ENCODE measurements at regions not wholly inside any gene's neighbourhood (a gene's known extent, or its start where the extent isn't known, plus 50 kb on each side); places are given as distances from the start of the nearest gene placed in this dataset.

- DNase-seq (ENCODE audit: low read depth in 2 of 2) = no peak
Observed at GRCh38 chr15:47565949-47566348, 151.4 kb upstream of the SEMA6D start.

GRCh38 chr15:47566610-47567009, 150.7 kb upstream of the SEMA6D start:
- DNase-seq (ENCODE audit: low read depth in 2 of 2) = no peak

DNA sequence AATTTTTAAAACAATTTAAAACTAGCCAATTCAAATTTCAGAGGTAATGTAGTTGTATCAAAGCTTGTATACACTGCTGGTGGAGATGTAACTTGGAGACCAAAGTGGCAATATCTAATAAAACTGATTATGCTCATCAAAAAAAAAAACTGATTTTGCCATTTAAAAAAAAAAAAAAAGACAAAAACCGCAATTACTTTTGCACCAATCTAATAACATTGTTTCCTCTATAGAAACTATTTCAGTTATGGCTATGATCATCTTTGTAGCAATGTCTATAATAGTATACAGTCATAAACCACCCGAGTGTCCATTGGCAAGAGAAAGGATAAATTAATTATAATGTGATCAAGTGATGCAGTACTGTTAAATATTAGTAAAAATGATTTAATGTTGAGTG, 149.3 kb upstream of the SEMA6D start:
- no peak for DNase-seq (ENCODE audit: low read depth in 2 of 2)

DNA sequence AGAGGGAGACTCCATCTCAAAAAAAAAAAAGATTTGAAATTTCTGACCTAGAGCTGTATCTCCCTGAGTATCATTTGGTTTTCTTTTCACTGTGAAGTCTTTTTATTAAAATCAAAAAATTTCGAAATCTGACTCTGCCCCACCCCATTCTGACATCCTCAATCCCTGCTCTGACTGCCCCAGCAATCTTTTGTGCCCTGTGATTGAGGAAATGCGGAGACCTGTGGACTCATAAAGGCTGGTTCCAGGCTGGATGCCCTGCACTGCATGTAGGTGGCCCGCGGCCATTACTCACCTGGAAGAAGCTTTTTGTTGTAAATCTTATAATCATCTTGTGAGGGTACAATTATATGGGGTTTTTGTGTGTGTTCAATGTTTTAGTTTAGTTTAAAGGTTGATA, 147.3 kb upstream of the SEMA6D start:
- no peak for DNase-seq (ENCODE audit: low read depth in 2 of 2)

- no peak for DNase-seq (ENCODE audit: low read depth in 2 of 2)
Observed at GRCh38 chr15:47570451-47570850, 146.9 kb upstream of the SEMA6D start.

GRCh38 chr15:47570881-47571640, 146.2 kb upstream of the SEMA6D start:
- peak; percentile 8 to 15 for DNase-seq (ENCODE audit: low read depth in 2 of 2)

DNA sequence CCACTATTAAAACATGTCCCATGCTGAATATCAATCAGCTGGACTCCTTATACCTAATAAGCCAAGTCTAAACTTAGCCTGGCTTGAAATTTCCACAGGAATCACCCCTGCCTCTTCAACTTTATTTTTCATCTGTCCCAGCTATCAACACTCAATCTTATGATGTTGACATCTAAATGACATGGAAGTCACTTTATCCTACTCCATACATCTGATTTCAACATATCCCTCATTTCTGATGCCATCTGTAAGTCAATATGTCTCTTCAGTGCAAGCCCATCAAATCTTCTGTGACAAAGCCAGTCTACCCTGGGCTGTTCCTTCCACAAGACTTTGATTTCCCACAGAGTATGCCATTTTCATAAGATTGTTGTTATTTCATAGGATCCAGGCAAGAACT, 143.6 kb upstream of the SEMA6D start:
- no peak for DNase-seq (ENCODE audit: low read depth in 2 of 2)

DNA sequence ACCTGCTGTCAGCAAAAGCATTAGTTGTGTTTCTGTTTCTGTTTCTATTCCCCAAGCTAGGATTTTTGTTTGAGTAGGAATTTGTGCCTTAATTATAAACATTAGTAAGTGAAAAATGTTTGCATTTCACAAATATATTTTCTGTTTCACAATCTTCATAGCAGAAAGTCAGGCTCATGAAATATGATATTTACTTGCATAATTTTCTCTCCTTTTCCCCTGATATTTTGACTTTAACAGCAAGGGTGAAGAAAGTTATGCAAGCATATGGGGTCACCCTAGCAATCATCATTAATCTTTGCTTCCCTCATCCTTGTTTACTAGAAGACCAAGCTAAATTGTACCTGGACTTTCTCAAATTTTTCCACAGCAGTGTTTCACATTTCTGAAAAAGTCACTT, 140.3 kb upstream of the SEMA6D start:
- DNase-seq (ENCODE audit: low read depth in 2 of 2) = peak in 1 of 2 experiments; percentile 16

GRCh38 chr15:47577461-47577860, 139.8 kb upstream of the SEMA6D start:
- no peak for DNase-seq (ENCODE audit: low read depth in 2 of 2)

DNA sequence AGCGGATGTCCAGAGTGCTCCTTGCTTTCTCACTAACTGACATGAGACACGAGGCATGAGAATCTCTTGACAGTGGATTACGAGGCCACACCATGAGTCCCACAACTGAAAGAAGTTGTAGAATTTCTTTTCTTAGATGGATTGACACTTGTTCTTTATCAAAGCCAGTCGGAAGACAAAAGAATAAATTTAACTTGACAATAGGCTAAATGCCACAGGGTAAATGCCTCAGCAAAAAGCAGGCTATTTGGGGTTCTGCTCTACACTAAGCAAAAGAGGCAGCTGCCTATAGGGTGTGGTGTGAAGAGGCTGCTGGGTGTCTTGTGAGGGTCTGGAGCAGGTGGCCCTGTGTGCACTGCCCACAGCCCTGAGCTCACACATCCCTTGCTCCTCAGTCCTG, 135.1 kb upstream of the SEMA6D start:
- DNase-seq (ENCODE audit: low read depth in 2 of 2) = no peak

DNA sequence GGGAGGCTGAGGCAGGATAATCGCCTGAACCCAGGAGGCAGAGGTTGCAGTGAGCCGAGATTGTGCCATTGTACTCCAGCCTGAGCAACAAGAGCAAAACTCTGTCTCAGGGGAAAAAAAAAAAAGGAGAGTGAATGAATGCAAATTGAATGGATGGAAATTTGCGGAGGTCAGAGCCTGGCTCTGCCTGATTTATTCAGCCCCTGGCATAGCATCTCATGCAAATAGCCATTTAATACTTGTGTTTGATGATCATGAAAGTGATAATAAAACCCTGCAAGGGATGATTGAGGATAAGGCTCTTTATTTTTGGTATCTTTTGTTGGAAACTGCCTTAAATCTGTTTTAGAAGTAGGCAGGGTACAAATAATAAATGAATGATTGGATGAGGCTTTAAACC, 133.0 kb upstream of the SEMA6D start:
- no peak for DNase-seq (ENCODE audit: low read depth in 2 of 2)

DNA sequence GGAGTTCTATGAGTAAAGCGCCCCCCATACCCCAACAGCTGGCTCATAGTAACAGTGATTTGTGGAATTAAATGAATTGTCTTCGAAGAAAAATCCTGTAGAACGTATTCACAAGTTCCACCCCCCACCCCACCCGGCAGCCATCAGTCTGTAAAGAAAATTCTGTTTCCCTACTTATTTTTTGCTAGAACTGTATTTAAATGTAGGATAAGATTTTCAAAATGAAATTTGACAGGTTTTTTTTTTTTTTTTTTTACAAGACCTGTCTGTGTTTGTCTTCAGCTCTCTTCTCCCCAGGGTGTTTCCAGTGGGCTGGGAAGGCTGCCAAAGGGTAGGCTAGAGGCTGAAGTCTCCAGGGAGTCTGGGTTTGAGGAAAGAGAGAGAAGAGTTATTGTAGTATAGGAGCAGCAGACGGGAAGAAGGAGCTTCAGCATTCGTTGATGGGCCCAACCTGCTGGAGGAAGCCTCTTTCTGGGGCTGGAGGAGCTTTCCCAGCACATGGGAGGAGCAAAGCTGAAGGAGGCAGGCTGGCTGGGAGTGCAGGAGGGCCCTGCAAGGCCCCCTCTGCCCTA, 130.6 kb upstream of the SEMA6D start:
- DNase-seq (ENCODE audit: low read depth in 2 of 2) = peak in 1 of 2 experiments; percentile 10

GRCh38 chr15:47587940-47588802, 129.1 kb upstream of the SEMA6D start:
- no peak for DNase-seq (ENCODE audit: low read depth in 2 of 2)

DNA sequence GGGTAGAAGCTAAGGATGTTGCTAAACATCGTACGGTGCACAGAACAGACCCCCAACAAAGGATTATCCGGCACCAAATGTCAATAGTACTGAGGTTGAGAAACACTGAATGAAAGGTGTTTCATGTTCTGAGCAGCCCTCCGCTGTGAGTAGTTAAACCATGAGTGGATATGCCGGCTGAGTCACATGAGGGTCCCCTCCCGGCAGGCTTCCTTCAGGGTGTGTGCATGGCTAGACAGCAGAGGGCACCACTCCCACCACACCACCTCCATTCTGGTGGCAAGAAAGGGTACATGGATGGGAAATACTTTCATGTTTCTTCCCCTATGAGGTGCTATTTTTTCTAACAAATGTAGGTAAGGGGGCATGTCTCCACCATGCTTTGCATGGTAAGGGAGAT, 128.3 kb upstream of the SEMA6D start:
- no peak for DNase-seq (ENCODE audit: low read depth in 2 of 2)

GRCh38 chr15:47598996-47599395, 118.3 kb upstream of the SEMA6D start:
- DNase-seq (ENCODE audit: low read depth in 2 of 2) = no peak

GRCh38 chr15:47599806-47600205, 117.5 kb upstream of the SEMA6D start:
- no peak for DNase-seq (ENCODE audit: low read depth in 2 of 2)

- DNase-seq (ENCODE audit: low read depth in 2 of 2) = no peak
Observed at GRCh38 chr15:47602121-47602520, 115.2 kb upstream of the SEMA6D start.

DNA sequence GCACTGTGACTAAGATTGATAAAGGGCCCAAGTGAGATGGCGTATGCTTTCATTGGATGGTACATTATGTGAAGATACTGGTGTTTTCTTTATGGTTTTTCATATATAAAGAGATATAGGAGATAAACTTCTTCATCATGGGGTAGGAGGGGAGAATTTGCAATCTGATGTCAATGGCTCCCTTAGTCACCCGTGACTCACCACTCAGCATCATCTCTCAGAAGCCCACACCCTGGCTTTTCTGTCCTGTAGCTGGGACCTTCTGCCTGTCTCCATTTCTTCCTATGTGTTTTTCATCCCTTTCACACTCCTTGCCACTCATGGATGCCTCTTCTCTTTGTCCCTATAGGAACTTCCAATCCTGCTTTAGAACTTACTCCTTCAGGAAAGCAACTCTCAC, 114.3 kb upstream of the SEMA6D start:
- no peak for DNase-seq (ENCODE audit: low read depth in 2 of 2)

- no peak for DNase-seq (ENCODE audit: low read depth in 2 of 2)
Observed at GRCh38 chr15:47607695-47608094, 109.6 kb upstream of the SEMA6D start.

- DNase-seq (ENCODE audit: low read depth in 2 of 2) = no peak
Observed at GRCh38 chr15:47609693-47610092, 107.6 kb upstream of the SEMA6D start.

DNA sequence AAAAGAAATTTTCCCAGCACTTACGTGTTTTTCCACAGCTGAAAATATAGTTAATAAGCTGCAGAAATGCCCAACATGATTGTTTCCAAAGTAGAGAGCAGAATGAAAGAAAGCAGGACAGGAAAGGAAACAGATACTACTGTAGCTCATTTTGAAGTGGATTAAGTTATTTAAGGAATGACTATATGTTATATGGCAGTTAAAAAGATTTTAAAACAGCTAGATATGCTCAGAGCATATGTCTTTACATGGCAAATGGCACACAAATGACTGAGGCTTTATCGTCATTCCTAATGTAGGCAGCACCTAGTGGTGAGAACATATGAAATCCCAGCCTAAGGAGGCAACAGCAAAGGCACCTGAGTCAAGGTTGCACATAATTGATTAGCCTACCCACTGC, 106.6 kb upstream of the SEMA6D start:
- DNase-seq (ENCODE audit: low read depth in 2 of 2) = no peak

DNA sequence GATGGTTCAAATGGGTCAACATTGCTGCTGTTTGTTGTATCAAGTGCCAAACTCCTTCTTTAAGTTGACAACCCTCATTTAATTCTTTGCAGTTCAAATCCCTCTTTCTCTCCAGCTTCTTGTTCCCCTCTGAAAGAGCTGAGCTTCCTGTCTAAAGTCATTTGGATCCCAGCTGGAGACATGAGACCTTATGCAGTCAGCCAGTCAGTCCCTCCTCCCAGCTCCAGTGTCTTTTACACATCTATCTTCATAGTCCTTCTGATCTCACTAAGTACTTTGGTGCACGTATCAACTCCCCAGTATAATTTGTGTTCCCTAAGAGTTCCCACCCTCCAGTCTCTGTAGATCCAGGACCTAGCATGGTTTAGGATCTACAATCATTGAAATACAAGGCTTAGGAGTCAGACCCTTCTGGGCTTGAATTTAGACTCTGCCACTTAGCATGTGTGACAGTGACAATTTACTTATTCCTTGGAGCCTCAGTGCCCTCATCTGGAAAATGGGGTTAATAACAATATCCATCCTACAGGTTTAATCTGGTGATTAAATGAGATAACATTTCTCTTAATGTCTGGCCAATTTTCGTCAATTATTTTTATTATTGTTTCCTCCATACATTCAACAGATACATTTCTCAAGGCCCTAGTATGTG, 102.8 kb upstream of the SEMA6D start:
- no peak for DNase-seq (ENCODE audit: low read depth in 2 of 2)
